22Rv1 (cell line): ENCODE measurements at regions not wholly inside any gene's neighbourhood (a gene's known extent, or its start where the extent isn't known, plus 50 kb on each side); places are given as distances from the start of the nearest gene placed in this dataset.

ENCODE experiments used
- ZFX ChIP-seq: fragments of 450-650 bp; IDR thresholded peaks from 2 replicates; pipeline ENCODE4 v1.6.1; 2017; ENCODE audit warnings: antibody characterized with exemption, borderline replicate concordance
- TF ChIP-seq, protein P1 (sequence below): fragments of 450-650 bp; IDR thresholded peaks from 2 replicates; pipeline ENCODE4 v1.5.1; 2017; ENCODE audit warnings: mild to moderate bottlenecking

DNA sequence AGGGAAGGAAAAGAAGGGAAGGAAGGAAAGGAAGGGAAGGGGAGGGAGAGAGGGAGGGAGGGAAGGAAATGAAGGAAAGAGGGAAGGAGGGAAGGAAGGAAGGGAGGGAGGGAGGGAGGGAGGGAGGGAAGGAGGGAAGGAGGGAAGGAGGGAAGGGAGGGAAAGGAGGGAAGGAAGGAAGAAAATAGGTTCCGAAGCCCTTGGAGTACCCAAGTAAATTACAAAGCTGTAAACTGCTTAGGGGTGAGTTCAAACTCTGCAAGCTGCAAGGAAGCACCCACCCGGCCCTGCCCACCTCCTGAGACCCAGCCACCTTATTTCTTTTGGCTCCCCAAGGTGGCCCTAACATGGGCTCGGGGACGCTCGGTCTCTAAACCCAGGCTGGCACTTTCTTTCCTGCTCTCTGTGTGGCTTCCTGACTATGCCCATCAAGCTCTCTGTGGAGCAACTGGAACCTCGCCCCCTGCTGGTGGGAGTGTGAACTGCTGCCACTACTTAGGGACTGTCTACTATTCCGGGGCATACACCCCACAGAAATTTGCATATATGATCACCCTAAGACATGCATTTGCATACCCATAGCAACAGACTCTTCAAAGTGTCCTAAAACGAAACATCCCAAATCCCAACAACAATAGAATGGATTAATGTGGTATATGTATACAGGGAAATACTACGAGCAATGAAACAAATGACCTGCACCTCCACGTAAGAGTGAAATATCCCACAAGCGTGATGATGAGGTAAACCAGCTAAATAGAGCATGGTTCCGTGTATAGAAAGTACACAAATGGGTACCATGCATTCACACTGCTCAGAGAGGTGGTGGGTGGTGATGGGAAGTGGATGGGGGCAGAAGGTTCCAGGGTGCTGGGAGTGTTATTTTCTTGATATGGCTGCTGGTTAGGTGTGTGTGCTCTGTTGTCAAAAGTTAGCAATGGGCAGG, 151.7 kb upstream of the TBL1X start:
- TF ChIP-seq, protein P1, sequence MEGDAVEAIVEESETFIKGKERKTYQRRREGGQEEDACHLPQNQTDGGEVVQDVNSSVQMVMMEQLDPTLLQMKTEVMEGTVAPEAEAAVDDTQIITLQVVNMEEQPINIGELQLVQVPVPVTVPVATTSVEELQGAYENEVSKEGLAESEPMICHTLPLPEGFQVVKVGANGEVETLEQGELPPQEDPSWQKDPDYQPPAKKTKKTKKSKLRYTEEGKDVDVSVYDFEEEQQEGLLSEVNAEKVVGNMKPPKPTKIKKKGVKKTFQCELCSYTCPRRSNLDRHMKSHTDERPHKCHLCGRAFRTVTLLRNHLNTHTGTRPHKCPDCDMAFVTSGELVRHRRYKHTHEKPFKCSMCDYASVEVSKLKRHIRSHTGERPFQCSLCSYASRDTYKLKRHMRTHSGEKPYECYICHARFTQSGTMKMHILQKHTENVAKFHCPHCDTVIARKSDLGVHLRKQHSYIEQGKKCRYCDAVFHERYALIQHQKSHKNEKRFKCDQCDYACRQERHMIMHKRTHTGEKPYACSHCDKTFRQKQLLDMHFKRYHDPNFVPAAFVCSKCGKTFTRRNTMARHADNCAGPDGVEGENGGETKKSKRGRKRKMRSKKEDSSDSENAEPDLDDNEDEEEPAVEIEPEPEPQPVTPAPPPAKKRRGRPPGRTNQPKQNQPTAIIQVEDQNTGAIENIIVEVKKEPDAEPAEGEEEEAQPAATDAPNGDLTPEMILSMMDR = peak; percentile 75
- no peak for TF ChIP-seq ZFX
